Sciatic nerve (tissue), 2 donors: ENCODE measurements at regions not wholly inside any gene's neighbourhood (a gene's known extent, or its start where the extent isn't known, plus 50 kb on each side); places are given as distances from the start of the nearest gene placed in this dataset.
"Not testable (repeated sequence)": the region's sequence is repeated elsewhere in the genome, so short reads cannot be mapped to it uniquely, and the experiment has no call there.

ENCODE experiments used
- ATAC-seq: fragments of 200-7000 bp; cut with Tn5 transposase; one replicate; pipeline ENCODE4 v1.9.1; 2020; ENCODE audit warnings: mild to moderate bottlenecking, moderate library complexity
- DNase-seq: peaks from one replicate; pipeline ENCODE4 v3.0.0-alpha.2; 2020; ENCODE audit warnings: low spot score
- intact Hi-C: fragments of 100-400 bp; cut with DNase I; formaldehyde crosslinking; loops from one replicate; pipeline ENCODE4 v1.14.2; 2022
- donor health status: DM: no; HTN: no; CAD: no.
- donor health status: DM: no; HTN: no; CAD: no.

- intact Hi-C loops: no loop called here
- DNase-seq (no peak), ATAC-seq (no peak)
These were observed 128.6 kb upstream of the SEMA3E start for GRCh38 chr7:83777406-83778072.

GRCh38 chr7:83769407-83769806 is 120.5 kb upstream of the SEMA3E start:
- intact Hi-C loops: no loop called here
- DNase-seq (no peak), ATAC-seq (no peak)

GRCh38 chr7:83751217-83751616 is 102.3 kb upstream of the SEMA3E start:
- DNase-seq (no peak), ATAC-seq (no peak)
- intact Hi-C loops: no loop called here

- intact Hi-C loops: no loop called here
- ATAC-seq (no peak), DNase-seq (no peak)
These were observed 100.6 kb upstream of the SEMA3E start for GRCh38 chr7:83749495-83749894.

GRCh38 chr7:83739527-83739926 is 90.6 kb upstream of the SEMA3E start:
- ATAC-seq: no peak
- intact Hi-C loops: no loop called here
- DNase-seq: no peak

GRCh38 chr7:83738291-83738835 is 89.4 kb upstream of the SEMA3E start:
- no peak for DNase-seq
- intact Hi-C loops: no loop called here
- no peak for ATAC-seq

GRCh38 chr7:83732305-83732704 is 83.4 kb upstream of the SEMA3E start:
- no peak for ATAC-seq
- intact Hi-C loops: no loop called here
- no peak for DNase-seq

GRCh38 chr7:83731154-83731553 is 82.2 kb upstream of the SEMA3E start:
- ATAC-seq: no peak
- intact Hi-C loops: no loop called here
- DNase-seq: no peak

GRCh38 chr7:83716923-83717322 is 68.0 kb upstream of the SEMA3E start:
- DNase-seq, ATAC-seq, intact Hi-C loops: not testable (repeated sequence)

GRCh38 chr7:83708531-83708930 is 59.6 kb upstream of the SEMA3E start:
- intact Hi-C loops: no loop called here
- ATAC-seq: no peak

GRCh38 chr7:83704564-83704963 is 55.6 kb upstream of the SEMA3E start:
- no peak for DNase-seq
- intact Hi-C loops: no loop called here
- ATAC-seq: peak; percentile 53

More at GRCh38 chr7:83708531-83708930, 59.6 kb upstream of the SEMA3E start:
- DNase-seq: no peak

GRCh38 chr7:83702446-83702845 is 53.5 kb upstream of the SEMA3E start:
- DNase-seq: no peak
- no peak for ATAC-seq
- intact Hi-C loops: no loop called here

- no peak for DNase-seq
- intact Hi-C loops: no loop called here
- peak; percentile 34 for ATAC-seq
These were observed 52.8 kb upstream of the SEMA3E start for GRCh38 chr7:83701736-83702135.
